ENCODE measurements at regions not wholly inside any gene's neighbourhood (a gene's known extent, or its start where the extent isn't known, plus 50 kb on each side); places are given as distances from the start of the nearest gene placed in this dataset.

DNA sequence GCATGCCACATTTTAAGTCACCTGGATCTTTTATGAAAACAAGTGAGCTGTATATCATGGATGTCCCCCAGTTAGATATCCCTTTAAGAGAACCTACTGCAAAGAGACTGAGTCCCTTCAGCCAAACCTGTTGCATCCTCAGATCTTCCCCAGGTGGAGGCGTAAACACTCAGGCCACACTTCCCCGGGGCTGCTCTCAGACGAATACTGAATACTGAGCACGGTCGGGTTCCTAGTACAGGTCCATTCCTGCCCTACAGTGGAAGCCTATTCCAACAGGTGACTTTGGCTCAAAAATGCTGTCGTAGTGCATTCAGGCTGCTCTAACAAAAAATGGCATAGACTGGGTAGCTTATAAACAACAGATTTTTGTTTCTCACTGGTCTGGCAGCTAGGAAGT, 320.2 kb upstream of the CLNK start:
- TF ChIP-seq, protein P1, sequence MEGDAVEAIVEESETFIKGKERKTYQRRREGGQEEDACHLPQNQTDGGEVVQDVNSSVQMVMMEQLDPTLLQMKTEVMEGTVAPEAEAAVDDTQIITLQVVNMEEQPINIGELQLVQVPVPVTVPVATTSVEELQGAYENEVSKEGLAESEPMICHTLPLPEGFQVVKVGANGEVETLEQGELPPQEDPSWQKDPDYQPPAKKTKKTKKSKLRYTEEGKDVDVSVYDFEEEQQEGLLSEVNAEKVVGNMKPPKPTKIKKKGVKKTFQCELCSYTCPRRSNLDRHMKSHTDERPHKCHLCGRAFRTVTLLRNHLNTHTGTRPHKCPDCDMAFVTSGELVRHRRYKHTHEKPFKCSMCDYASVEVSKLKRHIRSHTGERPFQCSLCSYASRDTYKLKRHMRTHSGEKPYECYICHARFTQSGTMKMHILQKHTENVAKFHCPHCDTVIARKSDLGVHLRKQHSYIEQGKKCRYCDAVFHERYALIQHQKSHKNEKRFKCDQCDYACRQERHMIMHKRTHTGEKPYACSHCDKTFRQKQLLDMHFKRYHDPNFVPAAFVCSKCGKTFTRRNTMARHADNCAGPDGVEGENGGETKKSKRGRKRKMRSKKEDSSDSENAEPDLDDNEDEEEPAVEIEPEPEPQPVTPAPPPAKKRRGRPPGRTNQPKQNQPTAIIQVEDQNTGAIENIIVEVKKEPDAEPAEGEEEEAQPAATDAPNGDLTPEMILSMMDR (IDR thresholded peaks at IDR 0.05 in 4 of 5, conservative IDR thresholded peaks at IDR 0.05 in 1 of 5) = no peak
- TF ChIP-seq POLR2A (IDR thresholded peaks at IDR 0.05) = no peak

All from gastrocnemius medialis (tissue), 4 donors.